Muscle layer of colon (tissue), 2 donors: ENCODE measurements at regions not wholly inside any gene's neighbourhood (a gene's known extent, or its start where the extent isn't known, plus 50 kb on each side); places are given as distances from the start of the nearest gene placed in this dataset.

Source experiments
- H3K27ac ChIP-seq: one replicate; pipeline ENCODE4 v1.7.0; 2013; ENCODE audit warnings: low read depth, mild to moderate bottlenecking, low read length, moderate library complexity
- H3K27me3 ChIP-seq, 2 donors: one replicate each; pipeline ENCODE4 v1.7.0; 2013; ENCODE audit warnings: low read length in 2 of 2, mild to moderate bottlenecking in 2 of 2; ENCODE audit not compliant: insufficient read depth in 2 of 2, control insufficient read depth in 1 of 2
- H3K36me3 ChIP-seq: one replicate; pipeline ENCODE4 v1.7.0; 2013; ENCODE audit warnings: mild to moderate bottlenecking, low read length; ENCODE audit not compliant: insufficient read depth
- H3K4me1 ChIP-seq: one replicate; pipeline ENCODE4 v1.7.0; 2013; ENCODE audit warnings: mild to moderate bottlenecking, low read length; ENCODE audit not compliant: insufficient read depth
- H3K4me3 ChIP-seq, 2 donors: one replicate each; pipeline ENCODE4 v1.7.0; 2013; ENCODE audit warnings: low read length in 2 of 2, low read depth in 1 of 2, mild to moderate bottlenecking in 1 of 2, moderate library complexity in 1 of 2
- H3K9ac ChIP-seq: one replicate; pipeline ENCODE4 v1.7.0; 2013; ENCODE audit warnings: low read length
- H3K9me3 ChIP-seq: one replicate; pipeline ENCODE4 v1.7.0; 2013; ENCODE audit warnings: mild to moderate bottlenecking, low read length
- donor health status: abdominal sarcoma.
- donor health status: Adenocarcinoma of cecum.

- Histone ChIP-seq H3K4me1 (peaks cover 12% of the 10 kb centered on the region), H3K36me3 (no peaks in the 10 kb centered on the region), H3K4me3 (no peak overlapping the region), H3K27ac (no peak overlapping the region), H3K27me3 (no peaks in the 10 kb centered on the region), H3K9ac (no peak overlapping the region), H3K9me3 (no peaks in the 10 kb centered on the region)
These were observed 164.7 kb upstream of the KLF6 start for GRCh38 chr10:3949711-3950110.

DNA sequence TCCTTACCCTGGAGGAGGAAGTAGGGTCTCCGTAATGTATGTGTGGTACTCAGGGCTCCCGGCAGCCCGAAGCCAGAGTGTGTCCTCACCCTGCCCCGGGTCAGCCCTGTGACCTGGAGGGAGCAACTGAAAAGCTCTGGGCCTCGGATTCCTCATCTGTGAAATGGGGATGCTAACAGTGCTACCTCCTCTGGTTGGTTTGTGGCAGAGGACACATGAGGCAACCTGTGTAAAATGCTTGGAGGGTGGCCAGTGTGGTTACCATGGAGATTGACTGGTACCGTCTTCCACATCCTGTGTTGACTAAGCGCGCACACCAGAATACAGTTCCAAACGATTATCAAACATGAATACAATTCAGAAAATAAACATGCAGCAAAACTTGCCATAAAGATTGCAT, 163.8 kb upstream of the KLF6 start:
- no peak overlapping the region for H3K27ac ChIP-seq
- peaks cover 12% of the 10 kb centered on the region for H3K4me1 ChIP-seq
- no peak overlapping the region for H3K9ac ChIP-seq
- H3K27me3 ChIP-seq, result no peaks in the 10 kb centered on the region
- no peaks in the 10 kb centered on the region for H3K36me3 ChIP-seq
- H3K4me3 ChIP-seq, result no peak overlapping the region
- no peaks in the 10 kb centered on the region for H3K9me3 ChIP-seq

GRCh38 chr10:3946234-3947229, 161.5 kb upstream of the KLF6 start:
- Histone ChIP-seq H3K4me3 (no peak overlapping the region), H3K36me3 (no peaks in the 10 kb centered on the region), H3K9ac (peak overlapping the region; percentile 25), H3K27me3 (no peaks in the 10 kb centered on the region), H3K9me3 (no peaks in the 10 kb centered on the region), H3K27ac (peak overlapping the region; percentile 19), H3K4me1 (peaks cover 17% of the 10 kb centered on the region)

GRCh38 chr10:3945026-3945425, 160.0 kb upstream of the KLF6 start:
- Histone ChIP-seq H3K27me3 (no peaks in the 10 kb centered on the region), H3K9me3 (no peaks in the 10 kb centered on the region), H3K4me3 (no peak overlapping the region), H3K27ac (no peak overlapping the region), H3K9ac (no peak overlapping the region), H3K4me1 (peaks cover 17% of the 10 kb centered on the region), H3K36me3 (no peaks in the 10 kb centered on the region)

DNA sequence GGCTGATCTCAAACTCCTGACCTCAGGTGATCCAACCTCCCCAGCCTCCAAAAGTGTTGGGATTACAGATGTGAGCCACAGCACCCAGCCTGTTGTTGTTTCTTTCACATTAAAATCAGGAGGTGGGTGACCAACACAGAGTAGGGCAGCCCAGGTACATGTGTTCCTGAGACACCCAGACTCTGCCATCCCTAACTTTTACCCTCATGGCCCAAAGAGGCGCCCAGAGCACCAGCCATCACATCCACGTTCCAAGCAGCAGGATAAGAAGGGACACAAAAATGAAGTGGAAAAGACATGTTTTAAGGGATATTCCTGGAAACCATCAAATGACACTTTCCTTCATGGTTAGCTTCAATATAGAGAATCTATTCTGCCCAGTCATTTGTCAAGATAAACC, 159.6 kb upstream of the KLF6 start:
- H3K9ac ChIP-seq, result no peak overlapping the region
- no peak overlapping the region for H3K27ac ChIP-seq
- H3K9me3 ChIP-seq, result no peaks in the 10 kb centered on the region
- H3K4me3 ChIP-seq, result no peak overlapping the region
- H3K36me3 ChIP-seq, result no peaks in the 10 kb centered on the region
- peaks cover 17% of the 10 kb centered on the region for H3K4me1 ChIP-seq
- H3K27me3 ChIP-seq, result no peaks in the 10 kb centered on the region

- H3K27me3 ChIP-seq, result no peaks in the 10 kb centered on the region
- no peaks in the 10 kb centered on the region for H3K36me3 ChIP-seq
- H3K9me3 ChIP-seq, result no peaks in the 10 kb centered on the region
- H3K4me3 ChIP-seq, result no peak overlapping the region
- H3K27ac ChIP-seq, result no peak overlapping the region
- H3K9ac ChIP-seq, result no peak overlapping the region
- H3K4me1 ChIP-seq, result peaks cover 17% of the 10 kb centered on the region
These were observed 158.8 kb upstream of the KLF6 start for GRCh38 chr10:3943695-3944257.

GRCh38 chr10:3942937-3943489, 158.0 kb upstream of the KLF6 start:
- H3K4me1 ChIP-seq, result peaks cover 17% of the 10 kb centered on the region
- no peak overlapping the region for H3K9ac ChIP-seq
- H3K4me3 ChIP-seq, result no peak overlapping the region
- H3K36me3 ChIP-seq, result no peaks in the 10 kb centered on the region
- H3K27ac ChIP-seq, result no peak overlapping the region
- H3K9me3 ChIP-seq, result no peaks in the 10 kb centered on the region
- H3K27me3 ChIP-seq, result no peaks in the 10 kb centered on the region

DNA sequence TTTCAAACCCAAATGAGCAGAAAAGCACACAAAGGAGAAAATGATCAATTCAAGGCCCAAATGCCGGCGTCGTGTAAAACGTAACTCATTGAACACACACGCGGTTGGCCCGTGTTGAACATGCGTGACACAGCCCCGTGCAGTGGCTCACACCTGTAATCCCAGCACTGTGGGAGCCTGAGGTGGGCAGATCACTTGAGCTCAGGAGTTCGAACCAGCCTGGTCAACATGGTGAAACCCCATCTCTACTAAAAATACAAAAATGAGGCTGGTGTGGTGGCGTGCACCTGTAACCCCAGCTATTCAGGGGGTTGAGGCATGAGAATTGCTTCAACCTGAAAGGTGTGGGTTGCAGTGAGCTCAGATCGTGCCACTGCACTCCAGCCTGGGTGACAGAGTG, 156.7 kb upstream of the KLF6 start:
- H3K9ac ChIP-seq, result no peak overlapping the region
- no peak overlapping the region for H3K27ac ChIP-seq
- no peaks in the 10 kb centered on the region for H3K36me3 ChIP-seq
- H3K27me3 ChIP-seq, result no peaks in the 10 kb centered on the region
- H3K4me3 ChIP-seq, result no peak overlapping the region
- peaks cover 17% of the 10 kb centered on the region for H3K4me1 ChIP-seq
- no peaks in the 10 kb centered on the region for H3K9me3 ChIP-seq

- H3K4me1 ChIP-seq, result peaks cover 22% of the 10 kb centered on the region
- no peaks in the 10 kb centered on the region for H3K36me3 ChIP-seq
- H3K27ac ChIP-seq, result peak overlapping the region; percentile 58
- peak overlapping the region in 1 of 2 donors; percentile 42 for H3K4me3 ChIP-seq
- H3K9ac ChIP-seq, result no peak overlapping the region
- no peaks in the 10 kb centered on the region for H3K9me3 ChIP-seq
- H3K27me3 ChIP-seq, result no peaks in the 10 kb centered on the region
These were observed 151.5 kb upstream of the KLF6 start for GRCh38 chr10:3936422-3937040.

GRCh38 chr10:3935933-3936359, 150.9 kb upstream of the KLF6 start:
- Histone ChIP-seq H3K27ac (peak overlapping the region; percentile 58), H3K9me3 (no peaks in the 10 kb centered on the region), H3K36me3 (no peaks in the 10 kb centered on the region), H3K4me1 (peaks cover 22% of the 10 kb centered on the region), H3K4me3 (peak overlapping the region in 1 of 2 donors; percentile 42), H3K27me3 (no peaks in the 10 kb centered on the region), H3K9ac (peak overlapping the region; percentile 23)

GRCh38 chr10:3935141-3935540, 150.1 kb upstream of the KLF6 start:
- Histone ChIP-seq H3K27ac (peak overlapping the region; percentile 47), H3K9ac (peak overlapping the region; percentile 23), H3K27me3 (no peaks in the 10 kb centered on the region), H3K36me3 (no peaks in the 10 kb centered on the region), H3K4me1 (peaks cover 22% of the 10 kb centered on the region), H3K4me3 (peak overlapping the region in 1 of 2 donors; percentile 42), H3K9me3 (no peaks in the 10 kb centered on the region)
